GM21423 (cell line): ENCODE measurements at regions not wholly inside any gene's neighbourhood (a gene's known extent, or its start where the extent isn't known, plus 50 kb on each side); places are given as distances from the start of the nearest gene placed in this dataset.

Experiments used
- ATAC-seq: cut with Tn5 transposase; IDR thresholded peaks from one replicate; pipeline ENCODE4 v1.9.1; 2021; ENCODE audit warnings: mild to moderate bottlenecking, moderate library complexity; ENCODE audit not compliant: unreplicated experiment

DNA sequence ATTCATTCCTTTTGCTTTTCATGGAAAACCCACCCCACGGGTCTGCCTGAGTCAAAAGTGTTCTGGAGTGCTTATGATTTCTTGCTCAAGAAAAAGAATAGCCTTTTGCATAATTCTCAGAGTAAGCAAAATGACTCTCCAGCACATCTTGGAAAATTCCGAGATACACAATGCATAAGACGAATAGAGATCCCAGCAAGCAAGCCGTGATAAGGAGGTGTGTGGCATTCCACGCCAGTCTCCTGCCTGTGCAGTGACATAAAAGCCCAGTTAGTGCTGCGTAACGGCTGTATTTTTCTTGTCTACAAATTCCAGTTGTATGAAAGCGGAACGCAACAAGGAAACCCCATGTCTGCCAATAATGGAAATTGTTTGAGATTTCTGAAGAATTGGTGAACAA is 237.9 kb upstream of the GATB start:
- no peak for ATAC-seq

- no peak for ATAC-seq
These were observed 236.7 kb upstream of the GATB start for GRCh38 chr4:151997461-151997860.

GRCh38 chr4:151994429-151994828 is 233.6 kb upstream of the GATB start:
- ATAC-seq, result no peak

GRCh38 chr4:151993521-151993920 is 232.7 kb upstream of the GATB start:
- no peak for ATAC-seq

GRCh38 chr4:151992332-151993154 is 231.7 kb upstream of the GATB start:
- ATAC-seq, result no peak

DNA sequence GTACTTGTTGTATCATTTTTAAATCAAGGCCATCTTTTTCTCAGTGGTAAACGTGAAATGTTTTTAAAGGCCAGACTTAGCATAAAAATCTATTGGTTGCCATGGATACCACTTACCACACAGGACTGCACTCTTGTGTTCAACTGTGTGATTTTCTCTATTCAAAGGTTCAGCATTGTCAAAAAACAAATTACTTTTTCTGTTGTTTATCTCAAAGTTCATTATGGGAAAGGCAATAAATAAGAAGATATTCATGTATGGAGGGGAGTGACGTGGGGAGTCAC is 231.0 kb upstream of the GATB start:
- ATAC-seq, result no peak

DNA sequence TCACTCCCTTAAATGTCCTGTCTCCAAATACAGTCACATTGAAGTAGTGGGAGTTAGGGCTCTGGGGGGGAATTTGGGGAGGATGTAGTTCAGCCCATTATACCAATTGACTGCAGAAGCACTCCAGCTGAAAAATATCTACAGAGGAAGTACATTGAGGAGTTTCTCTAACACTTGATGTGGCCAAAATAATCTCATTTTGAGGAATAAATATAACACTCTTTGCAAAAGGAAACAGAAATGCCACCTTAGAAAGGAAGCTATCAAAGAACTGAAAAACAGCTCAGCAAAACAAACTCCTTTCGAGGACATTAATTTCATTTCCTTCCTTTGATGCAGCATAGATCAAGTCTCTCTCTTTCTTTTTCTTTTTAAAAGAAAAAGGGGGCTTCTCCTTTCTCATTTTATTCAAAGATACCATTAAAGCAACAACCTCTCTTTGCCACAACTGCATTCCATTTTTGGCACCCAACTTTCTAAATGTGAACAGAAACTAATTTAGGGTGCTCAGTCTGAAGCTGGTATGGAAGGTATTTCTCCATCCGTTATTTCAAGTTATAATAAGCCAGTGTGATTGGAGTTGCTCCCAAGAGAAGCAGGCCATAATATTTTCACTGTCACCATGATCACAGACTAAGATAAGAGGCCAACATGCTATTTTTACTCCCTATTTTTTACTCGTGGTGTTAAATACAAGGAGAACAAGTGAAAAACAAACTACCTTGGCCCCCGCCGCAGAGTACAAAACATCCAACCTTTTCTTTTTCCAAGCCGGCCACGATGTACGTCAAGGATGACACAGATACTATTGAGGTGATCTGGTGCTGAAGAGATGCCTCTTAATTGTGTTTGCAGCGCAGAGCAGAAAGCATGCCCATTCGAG is 230.4 kb upstream of the GATB start:
- ATAC-seq, result no peak

GRCh38 chr4:151990201-151990600 is 229.4 kb upstream of the GATB start:
- ATAC-seq, result no peak

GRCh38 chr4:151988591-151988990 is 227.8 kb upstream of the GATB start:
- ATAC-seq, result no peak

DNA sequence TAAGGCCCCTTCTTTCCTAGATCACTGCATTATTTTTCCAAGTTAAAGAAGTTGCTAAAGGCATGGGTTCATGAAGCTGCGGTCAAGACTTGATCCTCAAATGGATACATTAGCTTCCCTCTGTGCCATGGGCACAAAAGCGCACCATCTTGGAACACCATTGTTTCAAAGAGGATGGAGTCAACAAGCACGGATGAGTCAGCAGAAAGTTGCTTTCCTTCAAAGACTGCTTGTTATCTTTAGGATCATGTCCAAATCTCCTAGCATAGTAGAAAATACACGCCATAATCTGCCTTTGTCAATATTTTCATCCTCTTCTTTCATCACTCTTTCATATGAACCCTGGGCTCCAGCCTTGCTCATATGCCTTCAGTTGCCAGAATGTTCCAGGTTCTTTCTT is 226.8 kb upstream of the GATB start:
- ATAC-seq, result no peak

DNA sequence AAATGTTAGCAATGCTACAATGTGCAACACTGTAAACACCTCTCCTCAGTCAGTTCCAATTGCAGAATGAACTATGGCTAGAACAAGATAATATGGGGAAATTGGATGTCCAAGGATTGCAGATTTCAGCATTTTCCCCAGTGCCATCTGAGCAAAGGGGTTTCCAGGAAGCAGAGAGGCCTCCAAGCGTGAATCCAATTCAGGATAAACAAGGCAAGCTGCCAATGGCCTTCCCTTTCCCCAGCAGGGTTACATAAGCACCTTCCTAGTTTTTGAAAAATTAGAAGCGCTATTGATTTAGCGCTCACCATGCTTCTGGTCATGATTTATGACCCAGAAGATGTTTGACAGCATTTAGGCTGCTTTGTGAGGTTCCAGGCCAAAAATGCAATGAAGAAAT is 223.0 kb upstream of the GATB start:
- ATAC-seq, result no peak

DNA sequence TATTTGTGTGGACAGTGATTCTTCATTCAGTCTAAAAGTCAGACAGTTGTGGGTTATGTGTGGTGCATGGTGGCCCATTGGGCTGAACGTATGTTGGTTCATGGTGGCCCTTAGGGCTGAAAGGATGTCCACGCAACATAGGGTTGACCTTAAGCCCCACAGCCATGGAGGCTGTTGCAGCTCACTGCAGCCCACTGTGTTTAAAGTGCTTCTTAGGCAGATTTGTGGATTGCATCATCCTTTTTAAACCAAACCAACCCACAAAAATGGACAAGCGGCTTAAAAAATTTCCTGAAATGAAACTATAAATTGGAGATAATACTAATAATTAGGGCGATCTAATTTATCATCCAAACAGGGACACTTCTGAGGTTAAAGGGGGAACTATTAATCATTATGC is 219.0 kb upstream of the GATB start:
- ATAC-seq, result no peak

DNA sequence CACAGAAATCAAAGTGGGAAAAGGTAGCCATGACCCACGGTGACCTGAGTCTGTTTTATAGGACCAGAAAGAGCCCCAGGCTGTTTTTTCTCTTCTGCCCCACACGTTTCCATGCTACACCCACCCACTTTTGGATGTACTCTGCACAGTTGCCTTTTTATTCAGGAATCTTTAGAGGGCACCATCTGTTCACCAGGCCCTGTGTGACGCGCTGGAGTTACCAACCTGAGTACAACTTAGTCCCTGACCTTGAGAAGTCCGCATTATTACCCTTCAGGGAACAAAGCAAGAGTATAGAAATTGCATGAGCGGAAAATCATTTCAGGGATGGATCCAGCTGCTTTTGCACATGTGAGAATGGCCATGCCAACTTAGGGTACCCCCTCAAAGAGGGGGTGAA is 207.8 kb upstream of the GATB start:
- no peak for ATAC-seq

- ATAC-seq, result no peak
These were observed 206.3 kb upstream of the GATB start for GRCh38 chr4:151967074-151967473.

- ATAC-seq, result no peak
These were observed 201.5 kb upstream of the GATB start for GRCh38 chr4:151962138-151962823.

- ATAC-seq, result no peak
These were observed 200.6 kb upstream of the GATB start for GRCh38 chr4:151961456-151961855.

DNA sequence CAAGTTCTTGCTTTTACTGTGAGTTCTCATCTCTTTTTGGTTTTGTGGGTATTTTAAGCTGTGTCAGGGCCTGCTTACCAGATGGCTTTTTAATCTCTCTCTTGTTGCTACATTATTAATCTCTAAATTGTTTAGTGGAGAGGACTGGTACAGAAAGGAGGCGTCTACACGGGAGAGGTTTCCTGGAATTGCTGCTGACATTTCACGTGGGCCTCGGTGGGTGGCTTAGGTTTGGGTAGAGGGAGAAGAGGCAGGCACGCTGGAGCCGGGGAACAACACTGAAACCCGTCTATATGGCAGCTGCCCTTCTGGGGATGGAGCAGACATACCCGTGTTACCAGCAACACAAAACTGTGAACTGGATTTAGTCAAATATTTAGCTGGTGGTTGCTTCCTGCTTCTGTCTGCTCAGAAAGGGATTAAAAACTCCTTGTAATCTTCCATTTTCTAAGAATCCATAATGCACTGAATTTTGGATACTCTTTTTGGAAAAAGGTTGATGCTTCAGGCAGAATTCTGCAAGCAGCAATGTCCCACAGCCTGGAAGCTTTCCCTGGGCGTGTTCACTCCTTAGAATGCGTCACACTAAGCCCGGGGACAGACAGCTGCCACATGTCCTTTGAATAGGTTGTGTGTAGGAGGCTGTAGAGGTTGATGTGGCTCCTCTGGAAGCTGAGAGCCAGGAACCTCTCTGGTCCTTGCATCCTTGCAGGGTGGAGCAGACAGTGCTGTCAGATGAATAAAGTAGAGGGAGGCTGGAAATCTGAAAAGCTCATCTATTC is 199.8 kb upstream of the GATB start:
- ATAC-seq, result no peak

- no peak for ATAC-seq
These were observed 196.3 kb upstream of the GATB start for GRCh38 chr4:151957153-151957552.

- ATAC-seq, result no peak
These were observed 195.0 kb upstream of the GATB start for GRCh38 chr4:151955721-151956380.

GRCh38 chr4:151953795-151954372 is 193.1 kb upstream of the GATB start:
- no peak for ATAC-seq
